Neutrophil (primary cell): ENCODE measurements at regions not wholly inside any gene's neighbourhood (a gene's known extent, or its start where the extent isn't known, plus 50 kb on each side); places are given as distances from the start of the nearest gene placed in this dataset.

Experiments
- H3K27ac ChIP-seq: fragments of 200-600 bp; sonication (generic); 2 replicates; pipeline ENCODE4 v1.5.1; 2016; ENCODE audit warnings: mild to moderate bottlenecking, moderate library complexity
- H3K27me3 ChIP-seq: fragments of 200-600 bp; sonication (generic); 2 replicates; pipeline ENCODE4 v1.6.0; 2016; ENCODE audit warnings: mild to moderate bottlenecking
- H3K36me3 ChIP-seq: fragments of 200-600 bp; sonication (generic); 2 replicates; pipeline ENCODE4 v1.5.1; 2017
- H3K4me1 ChIP-seq, 2 experiments: fragments of 200-600 bp in 1 of 2; sonication (generic) in 1 of 2; 1 replicate in 1 of 2; 2 replicates in 1 of 2; pipeline versions ENCODE4 v1.5.1 to v1.6.1; 2013 to 2016; ENCODE audit warnings: low read depth in 1 of 2, low read length in 1 of 2, mild to moderate bottlenecking in 1 of 2, moderate library complexity in 1 of 2; ENCODE audit not compliant: control insufficient read depth in 1 of 2, insufficient read depth in 1 of 2
- H3K4me3 ChIP-seq, 2 experiments: fragments of 200-600 bp in 1 of 2; sonication (generic) in 1 of 2; 1 replicate in 1 of 2; 2 replicates in 1 of 2; pipeline ENCODE4 v1.5.1; 2013 to 2016; ENCODE audit warnings: low read depth in 1 of 2, low read length in 1 of 2, mild to moderate bottlenecking in 1 of 2, moderate library complexity in 1 of 2
- H3K9me3 ChIP-seq: fragments of 200-600 bp; sonication (generic); 2 replicates; pipeline ENCODE4 v1.5.1; 2016
- CTCF ChIP-seq: fragments of 200-600 bp; sonication (generic); IDR thresholded peaks from 2 replicates; pipeline ENCODE4 v1.5.1; 2016; ENCODE audit warnings: antibody characterized with exemption

- Histone ChIP-seq H3K36me3 (no peaks in the 10 kb centered on the region), H3K27ac (no peak overlapping the region), H3K4me1 (no peaks in the 10 kb centered on the region), H3K4me3 (no peak overlapping the region), H3K27me3 (no peaks in the 10 kb centered on the region), H3K9me3 (no peaks in the 10 kb centered on the region)
- TF ChIP-seq CTCF: no peak
Observed at GRCh38 chr10:10418387-10418786, 599.3 kb upstream of the CELF2 start.

GRCh38 chr10:10421071-10421470 is 596.6 kb upstream of the CELF2 start:
- H3K9me3 ChIP-seq: no peaks in the 10 kb centered on the region
- H3K4me1 ChIP-seq: no peaks in the 10 kb centered on the region
- no peaks in the 10 kb centered on the region for H3K27me3 ChIP-seq
- H3K36me3 ChIP-seq: no peaks in the 10 kb centered on the region
- TF ChIP-seq CTCF: no peak
- H3K4me3 ChIP-seq: no peak overlapping the region
- no peak overlapping the region for H3K27ac ChIP-seq

GRCh38 chr10:10431422-10432066 is 586.1 kb upstream of the CELF2 start:
- Histone ChIP-seq H3K27ac (no peak overlapping the region), H3K4me1 (no peaks in the 10 kb centered on the region)
- TF ChIP-seq CTCF: no peak

GRCh38 chr10:10432296-10433035 is 585.2 kb upstream of the CELF2 start:
- Histone ChIP-seq H3K4me3 (no peak overlapping the region), H3K27me3 (no peaks in the 10 kb centered on the region), H3K36me3 (no peaks in the 10 kb centered on the region), H3K9me3 (no peaks in the 10 kb centered on the region), H3K4me1 (no peaks in the 10 kb centered on the region), H3K27ac (no peak overlapping the region)
- TF ChIP-seq CTCF: no peak

More at GRCh38 chr10:10431422-10432066, 586.1 kb upstream of the CELF2 start:
- Histone ChIP-seq H3K9me3 (no peaks in the 10 kb centered on the region), H3K27me3 (no peaks in the 10 kb centered on the region), H3K36me3 (no peaks in the 10 kb centered on the region), H3K4me3 (no peak overlapping the region)

- H3K4me3 ChIP-seq: no peak overlapping the region
- no peaks in the 10 kb centered on the region for H3K36me3 ChIP-seq
- H3K27ac ChIP-seq: no peak overlapping the region
- H3K27me3 ChIP-seq: no peaks in the 10 kb centered on the region
- H3K9me3 ChIP-seq: no peaks in the 10 kb centered on the region
- TF ChIP-seq CTCF: no peak
- H3K4me1 ChIP-seq: no peaks in the 10 kb centered on the region
Observed at GRCh38 chr10:10434312-10434711, 583.4 kb upstream of the CELF2 start.
